Adrenal gland (tissue), 9 donors: ENCODE measurements at regions not wholly inside any gene's neighbourhood (a gene's known extent, or its start where the extent isn't known, plus 50 kb on each side); places are given as distances from the start of the nearest gene placed in this dataset.

Experiments used
- DNase-seq, 7 donors: peaks; one replicate each; pipeline ENCODE4 v3.0.0-alpha.2; 2019 to 2020
- H3K27ac ChIP-seq, 5 donors: fragments of 200-600 bp; sonication (generic) in 4 of 5; 1 replicate in 3 of 5; 2 replicates in 2 of 5; pipeline versions ENCODE4 v1.5.1 to v1.8.0; 2016 to 2020; ENCODE audit warnings: mild to moderate bottlenecking in 1 of 5
- H3K27me3 ChIP-seq: fragments of 200-600 bp; 2 replicates; pipeline ENCODE4 v1.8.0; 2021
- H3K36me3 ChIP-seq, 2 donors: fragments of 200-600 bp; replicated peaks in 1 of 2; 1 replicate in 1 of 2; 2 replicates in 1 of 2; pipeline versions ENCODE4 v1.5.1 to v1.8.0; 2018 to 2022
- H3K4me1 ChIP-seq, 2 donors: fragments of 200-600 bp; replicated peaks in 1 of 2; 1 replicate in 1 of 2; 2 replicates in 1 of 2; pipeline versions ENCODE4 v1.5.1 to v1.8.0; 2018 to 2021
- H3K4me3 ChIP-seq, 4 donors: fragments of 200-600 bp; sonication (generic) in 3 of 4; one replicate each; pipeline ENCODE4 v1.5.1; 2016 to 2018
- H3K9me3 ChIP-seq, 3 donors: fragments of 200-600 bp; sonication (generic) in 1 of 3; replicated peaks in 1 of 3; 1 replicate in 2 of 3; 2 replicates in 1 of 3; pipeline versions ENCODE4 v1.5.1 to v1.8.0; 2016 to 2021
- POLR2A ChIP-seq, 2 donors: fragments of 450-650 bp; IDR thresholded peaks; one replicate each; pipeline ENCODE4 v1.6.1; 2017; ENCODE audit warnings: antibody characterized with exemption in 2 of 2, mild to moderate bottlenecking in 2 of 2, moderate library complexity in 1 of 2
- WGBS, 4 donors: extraction: QIAGEN DNeasy Blood & Tissue Kit in 2 of 4; methylation state at CpG; one replicate each; pipeline versions ENCODE4 v1.1.5 to v1.1.7; 2013 to 2017; 5-methylcytosine and 5-hydroxymethylcytosine counted together
- intact Hi-C, 2 donors: fragments of 100-400 bp; cut with DNase I; formaldehyde crosslinking; loops; one replicate each; pipeline versions ENCODE4 v1.14.1 to v1.15.0; 2022 to 2023
- TF ChIP-seq, protein P1 (sequence below), 6 experiments: fragments of 450-650 bp in 4 of 6; fragments of 200-600 bp in 2 of 6; sonication (generic) in 1 of 6; IDR thresholded peaks; 1 replicate in 5 of 6; 2 replicates in 1 of 6; pipeline versions ENCODE4 v1.5.1 to v1.8.0; 2016 to 2021; ENCODE audit warnings: antibody characterized with exemption in 6 of 6, mild to moderate bottlenecking in 2 of 6, moderate library complexity in 1 of 6
- donor health status: healthy with polysubstance abuse.
- donor health status: Bipolar disorder and iron deficiency.
- donor health status: DM: yes; HTN: yes; CAD: no.
- donor health status: DM: no; HTN: no; CAD: no.
- donor health status: DM: no; HTN: no; CAD: no.

DNA sequence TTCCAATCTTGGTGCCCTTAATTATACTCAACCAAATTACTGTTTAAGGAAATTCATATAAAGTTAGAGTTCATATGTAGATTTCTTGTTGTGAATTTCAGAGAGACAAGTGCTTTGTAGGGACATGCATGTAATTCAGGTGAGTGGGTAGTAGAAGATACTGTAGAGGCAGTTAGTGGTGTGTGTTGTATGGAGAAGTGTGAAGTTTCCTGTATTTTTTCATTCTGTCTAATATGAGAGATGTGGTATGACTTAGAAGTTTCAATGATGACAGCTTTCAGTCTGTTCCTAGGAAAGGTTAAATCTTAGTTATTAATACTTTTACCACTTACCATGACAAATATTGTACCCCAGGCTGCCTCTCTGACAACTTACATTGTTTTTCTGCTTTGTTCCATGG lies 294.2 kb downstream of the TDRD3 start:
- no peaks in the 10 kb centered on the region for H3K4me1 ChIP-seq
- H3K27me3 ChIP-seq: no peaks in the 10 kb centered on the region
- DNase-seq: no peak
- H3K9me3 ChIP-seq: no peaks in the 10 kb centered on the region
- no peak overlapping the region for H3K27ac ChIP-seq
- TF ChIP-seq, protein P1, sequence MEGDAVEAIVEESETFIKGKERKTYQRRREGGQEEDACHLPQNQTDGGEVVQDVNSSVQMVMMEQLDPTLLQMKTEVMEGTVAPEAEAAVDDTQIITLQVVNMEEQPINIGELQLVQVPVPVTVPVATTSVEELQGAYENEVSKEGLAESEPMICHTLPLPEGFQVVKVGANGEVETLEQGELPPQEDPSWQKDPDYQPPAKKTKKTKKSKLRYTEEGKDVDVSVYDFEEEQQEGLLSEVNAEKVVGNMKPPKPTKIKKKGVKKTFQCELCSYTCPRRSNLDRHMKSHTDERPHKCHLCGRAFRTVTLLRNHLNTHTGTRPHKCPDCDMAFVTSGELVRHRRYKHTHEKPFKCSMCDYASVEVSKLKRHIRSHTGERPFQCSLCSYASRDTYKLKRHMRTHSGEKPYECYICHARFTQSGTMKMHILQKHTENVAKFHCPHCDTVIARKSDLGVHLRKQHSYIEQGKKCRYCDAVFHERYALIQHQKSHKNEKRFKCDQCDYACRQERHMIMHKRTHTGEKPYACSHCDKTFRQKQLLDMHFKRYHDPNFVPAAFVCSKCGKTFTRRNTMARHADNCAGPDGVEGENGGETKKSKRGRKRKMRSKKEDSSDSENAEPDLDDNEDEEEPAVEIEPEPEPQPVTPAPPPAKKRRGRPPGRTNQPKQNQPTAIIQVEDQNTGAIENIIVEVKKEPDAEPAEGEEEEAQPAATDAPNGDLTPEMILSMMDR (IDR thresholded peaks at IDR 0.05): no peak
- TF ChIP-seq POLR2A (IDR thresholded peaks at IDR 0.05): no peak
- intact Hi-C loops: no loop called here
- no peak overlapping the region for H3K4me3 ChIP-seq
- no peaks in the 10 kb centered on the region for H3K36me3 ChIP-seq

DNA sequence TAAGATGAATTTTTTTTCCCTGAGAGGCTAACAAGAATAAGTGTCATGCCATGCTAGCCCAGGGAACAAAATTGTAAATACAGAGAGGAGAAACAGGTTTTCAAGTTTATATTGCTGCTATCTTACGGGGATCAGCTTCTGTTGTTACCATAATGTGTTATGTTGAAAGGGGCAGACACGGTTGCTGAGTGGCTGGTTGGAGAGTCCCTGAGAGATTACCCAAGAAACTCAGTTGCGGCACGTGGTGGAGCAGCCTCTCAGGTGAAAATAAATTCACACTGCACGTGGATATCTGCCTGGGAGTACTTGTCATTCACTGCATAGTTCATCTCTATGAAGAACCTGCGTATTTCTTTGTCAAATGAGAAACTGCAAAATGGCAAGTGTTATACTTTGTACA lies 293.6 kb downstream of the TDRD3 start:
- intact Hi-C loops: no loop called here
- H3K27me3 ChIP-seq: no peaks in the 10 kb centered on the region
- no peaks in the 10 kb centered on the region for H3K9me3 ChIP-seq
- no peaks in the 10 kb centered on the region for H3K4me1 ChIP-seq
- no peak overlapping the region for H3K27ac ChIP-seq
- no peak overlapping the region for H3K4me3 ChIP-seq
- TF ChIP-seq, protein P1 (IDR thresholded peaks at IDR 0.05): no peak
- no peak for TF ChIP-seq POLR2A (IDR thresholded peaks at IDR 0.05)
- no peaks in the 10 kb centered on the region for H3K36me3 ChIP-seq
- no peak for DNase-seq
- 62 to 74% (median 71%) methylated on average over 6 of the region's 6 CpGs for WGBS, 4 donors

DNA sequence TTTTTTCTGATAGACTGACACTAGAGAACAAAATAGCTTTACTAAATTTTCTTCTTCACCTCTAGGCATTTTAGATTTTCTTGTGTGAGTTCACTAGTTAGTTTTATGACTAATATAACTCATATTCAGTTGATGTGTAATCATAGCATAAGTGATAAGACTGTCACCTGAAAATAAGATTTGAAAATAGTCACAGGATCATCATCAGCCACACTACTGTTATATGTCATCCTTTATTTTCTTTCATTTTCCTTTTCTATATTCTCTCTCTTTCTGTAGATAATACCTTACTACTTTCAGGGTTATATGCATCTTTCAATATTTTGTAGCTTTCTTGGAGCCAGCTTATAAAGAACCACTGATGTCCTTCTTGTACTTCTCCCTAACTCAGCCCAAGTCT lies 292.6 kb downstream of the TDRD3 start:
- no peak overlapping the region for H3K4me3 ChIP-seq
- intact Hi-C loops: no loop called here
- H3K36me3 ChIP-seq: no peaks in the 10 kb centered on the region
- H3K4me1 ChIP-seq: no peaks in the 10 kb centered on the region
- no peaks in the 10 kb centered on the region for H3K9me3 ChIP-seq
- TF ChIP-seq, protein P1 (IDR thresholded peaks at IDR 0.05): no peak
- no peak for TF ChIP-seq POLR2A (IDR thresholded peaks at IDR 0.05)
- no peak for DNase-seq
- no peak overlapping the region for H3K27ac ChIP-seq
- H3K27me3 ChIP-seq: no peaks in the 10 kb centered on the region

DNA sequence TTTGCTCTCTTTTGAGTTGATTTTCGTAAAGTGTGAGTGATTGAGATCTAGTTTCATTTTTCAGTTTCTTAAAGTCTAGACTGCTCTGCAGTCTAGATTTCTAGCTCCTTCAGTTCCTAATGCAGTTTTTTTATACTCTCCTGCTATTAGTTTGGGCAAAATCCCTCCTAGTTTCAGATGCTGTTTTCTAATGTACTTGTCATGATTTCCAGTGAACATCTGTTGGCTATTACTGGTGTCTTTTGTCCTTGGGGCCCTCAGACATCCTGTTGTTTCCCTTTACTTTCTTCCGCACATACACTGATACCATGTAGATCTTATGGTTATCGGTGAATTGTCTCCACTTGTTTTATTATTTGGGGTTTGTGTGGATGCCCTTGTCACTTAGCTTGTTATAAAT lies 292.1 kb downstream of the TDRD3 start:
- intact Hi-C loops: no loop called here
- H3K27ac ChIP-seq: no peak overlapping the region
- H3K9me3 ChIP-seq: no peaks in the 10 kb centered on the region
- no peaks in the 10 kb centered on the region for H3K36me3 ChIP-seq
- 37 to 55% (median 46%) methylated on average over 3 of the region's 3 CpGs for WGBS, 4 donors
- no peak for TF ChIP-seq POLR2A (IDR thresholded peaks at IDR 0.05)
- TF ChIP-seq, protein P1 (IDR thresholded peaks at IDR 0.05): no peak
- no peaks in the 10 kb centered on the region for H3K27me3 ChIP-seq
- H3K4me1 ChIP-seq: no peaks in the 10 kb centered on the region
- DNase-seq: no peak
- H3K4me3 ChIP-seq: no peak overlapping the region
